Retinal pigment epithelial cell (primary cell): ENCODE measurements at regions not wholly inside any gene's neighbourhood (a gene's known extent, or its start where the extent isn't known, plus 50 kb on each side); places are given as distances from the start of the nearest gene placed in this dataset.

Source experiments
- DNase-seq: peaks from one replicate; pipeline ENCODE4 v3.0.0-alpha.2; 2010; ENCODE audit warnings: low read depth
- H3K4me3 ChIP-seq: 2 replicates; pipeline ENCODE4 v1.5.1; 2011; ENCODE audit warnings: mild to moderate bottlenecking, low read length, control low read depth, moderate library complexity
- TF ChIP-seq, protein P1 (sequence below): conservative IDR thresholded peaks from 2 replicates; pipeline ENCODE4 v1.5.1; 2011; ENCODE audit warnings: low read depth, low read length, control low read depth, inconsistent platforms

DNA sequence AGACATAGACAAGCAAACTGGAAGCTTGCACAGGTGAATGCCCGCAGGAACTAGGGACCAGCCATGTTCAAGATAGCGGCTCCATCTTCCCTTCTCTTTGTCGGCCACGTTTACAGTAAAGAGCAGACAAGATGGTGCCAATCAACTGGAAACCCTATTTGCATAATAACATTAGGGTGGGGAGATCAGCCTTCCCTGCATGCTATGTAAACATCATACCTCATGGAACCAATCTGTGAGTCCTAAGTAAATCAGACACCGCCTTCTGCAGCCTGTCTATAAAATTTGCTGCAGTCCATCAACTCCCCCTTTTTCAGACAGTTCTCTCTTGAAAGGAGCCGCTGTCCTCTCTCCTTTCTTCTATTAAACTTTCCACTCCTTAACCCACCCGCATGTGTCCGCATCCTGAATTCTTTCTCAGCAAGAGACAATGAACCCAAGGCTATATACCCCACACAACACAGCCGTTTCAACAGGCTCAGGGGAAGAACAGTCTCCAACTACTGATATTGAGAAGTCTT, 384.4 kb downstream of the EIPR1 start:
- TF ChIP-seq, protein P1, sequence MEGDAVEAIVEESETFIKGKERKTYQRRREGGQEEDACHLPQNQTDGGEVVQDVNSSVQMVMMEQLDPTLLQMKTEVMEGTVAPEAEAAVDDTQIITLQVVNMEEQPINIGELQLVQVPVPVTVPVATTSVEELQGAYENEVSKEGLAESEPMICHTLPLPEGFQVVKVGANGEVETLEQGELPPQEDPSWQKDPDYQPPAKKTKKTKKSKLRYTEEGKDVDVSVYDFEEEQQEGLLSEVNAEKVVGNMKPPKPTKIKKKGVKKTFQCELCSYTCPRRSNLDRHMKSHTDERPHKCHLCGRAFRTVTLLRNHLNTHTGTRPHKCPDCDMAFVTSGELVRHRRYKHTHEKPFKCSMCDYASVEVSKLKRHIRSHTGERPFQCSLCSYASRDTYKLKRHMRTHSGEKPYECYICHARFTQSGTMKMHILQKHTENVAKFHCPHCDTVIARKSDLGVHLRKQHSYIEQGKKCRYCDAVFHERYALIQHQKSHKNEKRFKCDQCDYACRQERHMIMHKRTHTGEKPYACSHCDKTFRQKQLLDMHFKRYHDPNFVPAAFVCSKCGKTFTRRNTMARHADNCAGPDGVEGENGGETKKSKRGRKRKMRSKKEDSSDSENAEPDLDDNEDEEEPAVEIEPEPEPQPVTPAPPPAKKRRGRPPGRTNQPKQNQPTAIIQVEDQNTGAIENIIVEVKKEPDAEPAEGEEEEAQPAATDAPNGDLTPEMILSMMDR: no peak
- no peak for DNase-seq
- no peak overlapping the region for H3K4me3 ChIP-seq

DNA sequence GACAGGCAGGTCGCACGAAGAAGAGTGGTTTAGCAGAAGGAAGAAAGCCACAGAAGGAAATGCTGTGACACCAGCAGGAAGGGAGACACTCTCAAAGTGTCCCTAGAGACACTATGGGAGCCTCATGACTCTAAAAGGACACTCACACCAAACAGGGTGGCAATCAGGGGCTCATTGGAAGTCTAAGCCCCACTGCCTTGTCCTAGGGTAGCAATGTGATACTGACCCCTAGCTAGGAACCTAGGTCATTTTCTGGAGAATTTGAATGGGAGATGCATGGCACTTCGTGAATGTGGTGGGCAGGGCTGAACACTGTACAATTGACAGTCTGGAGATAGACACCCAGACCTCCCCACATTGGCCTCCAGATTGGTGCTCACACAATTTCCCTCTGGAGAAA, 385.0 kb downstream of the EIPR1 start:
- DNase-seq: no peak

DNA sequence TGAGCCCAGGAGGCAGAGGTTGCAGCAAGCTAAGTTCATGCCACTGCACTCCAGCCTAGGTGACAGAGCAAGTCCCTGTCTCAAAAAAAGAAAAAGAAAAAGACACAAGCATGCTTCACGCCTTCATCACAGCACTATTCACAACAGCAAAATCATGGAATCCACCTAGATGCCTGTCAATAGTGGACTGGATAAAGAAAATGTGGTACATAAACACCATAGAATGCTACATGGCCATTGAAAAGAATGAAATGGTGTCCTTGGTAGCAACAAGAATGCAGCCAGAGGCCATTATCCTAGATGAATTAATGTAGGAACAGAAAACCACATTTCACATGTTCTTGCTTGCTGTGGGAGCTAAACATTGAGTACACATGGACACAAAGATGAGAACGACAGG, 392.6 kb downstream of the EIPR1 start:
- TF ChIP-seq, protein P1: no peak
- no peak overlapping the region for H3K4me3 ChIP-seq
- no peak for DNase-seq

More for the DNA sequence above, 385.0 kb downstream of the EIPR1 start:
- TF ChIP-seq, protein P1: no peak
- H3K4me3 ChIP-seq: no peak overlapping the region

DNA sequence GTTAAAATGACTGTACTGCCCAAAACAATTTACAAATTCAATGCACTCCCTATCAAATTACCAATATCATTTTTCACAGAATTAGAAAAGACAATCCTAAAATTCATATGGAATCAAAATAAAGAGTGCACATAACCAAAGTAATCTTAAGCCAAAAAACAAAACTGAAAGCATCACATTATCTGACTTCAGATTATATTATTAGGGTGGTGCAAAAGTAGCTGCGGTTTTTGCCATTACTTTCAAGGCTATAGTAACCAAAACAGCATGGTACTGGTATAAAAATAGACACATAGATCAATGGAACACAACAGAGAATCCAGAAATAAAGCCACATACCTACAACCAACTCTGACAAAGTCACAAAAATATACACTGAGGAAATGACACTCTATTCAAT, 396.6 kb downstream of the EIPR1 start:
- TF ChIP-seq, protein P1: no peak

DNA sequence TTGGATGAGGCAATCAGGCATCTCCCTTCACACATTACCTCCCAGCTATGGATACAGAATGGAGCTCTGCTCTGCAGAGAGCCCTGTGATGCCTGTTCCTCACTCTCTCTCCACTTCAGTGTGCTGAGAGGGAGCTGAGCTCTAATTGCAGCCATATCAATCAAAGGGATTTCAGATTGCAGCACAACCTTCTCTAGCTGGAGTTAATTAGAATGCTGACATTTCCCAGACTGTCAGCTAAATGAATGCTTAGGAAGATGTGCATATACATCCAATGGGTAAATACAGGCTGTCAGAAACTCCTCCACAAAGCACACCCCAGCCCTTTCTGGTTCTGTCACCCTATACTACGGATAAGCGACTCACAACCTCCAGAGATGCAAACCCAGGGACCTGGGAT, 402.6 kb downstream of the EIPR1 start:
- TF ChIP-seq, protein P1: no peak
- DNase-seq: no peak
- no peak overlapping the region for H3K4me3 ChIP-seq

More for the DNA sequence above, 396.6 kb downstream of the EIPR1 start:
- DNase-seq: no peak
- H3K4me3 ChIP-seq: no peak overlapping the region

DNA sequence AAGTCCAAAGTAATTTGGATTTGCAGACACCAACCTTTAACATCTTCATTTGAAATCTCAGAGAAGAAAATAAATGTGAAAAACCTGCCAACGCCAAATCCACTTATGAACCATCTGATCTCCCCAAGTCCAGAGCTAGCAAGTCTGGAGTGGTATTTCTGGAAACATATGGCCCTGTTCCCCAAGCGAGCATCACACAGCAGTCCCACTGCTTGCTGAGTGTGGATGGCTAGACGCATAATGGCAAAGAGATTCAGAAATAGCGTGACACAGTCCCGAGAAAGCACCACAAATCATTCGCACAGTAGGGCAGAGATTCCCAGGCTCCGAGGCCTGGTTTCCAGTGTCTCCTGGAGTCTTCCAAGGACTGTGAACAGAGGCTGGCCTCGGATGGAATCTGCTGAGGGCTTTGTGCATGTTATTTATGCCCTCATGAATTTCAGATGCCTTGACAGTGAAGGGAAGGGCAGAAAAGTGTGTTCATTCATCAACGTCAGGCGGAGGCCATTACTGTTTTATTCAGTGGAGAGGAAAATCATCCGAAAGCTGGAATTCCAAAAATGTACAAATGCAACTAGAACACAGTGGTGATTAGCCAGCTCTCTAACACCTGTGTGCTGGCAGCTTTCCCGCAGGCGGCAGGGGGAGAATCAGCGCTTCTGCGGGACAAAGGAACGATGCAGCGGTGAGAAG, 417.0 kb downstream of the EIPR1 start:
- TF ChIP-seq, protein P1: no peak
- H3K4me3 ChIP-seq: no peak overlapping the region
- no peak for DNase-seq

DNA sequence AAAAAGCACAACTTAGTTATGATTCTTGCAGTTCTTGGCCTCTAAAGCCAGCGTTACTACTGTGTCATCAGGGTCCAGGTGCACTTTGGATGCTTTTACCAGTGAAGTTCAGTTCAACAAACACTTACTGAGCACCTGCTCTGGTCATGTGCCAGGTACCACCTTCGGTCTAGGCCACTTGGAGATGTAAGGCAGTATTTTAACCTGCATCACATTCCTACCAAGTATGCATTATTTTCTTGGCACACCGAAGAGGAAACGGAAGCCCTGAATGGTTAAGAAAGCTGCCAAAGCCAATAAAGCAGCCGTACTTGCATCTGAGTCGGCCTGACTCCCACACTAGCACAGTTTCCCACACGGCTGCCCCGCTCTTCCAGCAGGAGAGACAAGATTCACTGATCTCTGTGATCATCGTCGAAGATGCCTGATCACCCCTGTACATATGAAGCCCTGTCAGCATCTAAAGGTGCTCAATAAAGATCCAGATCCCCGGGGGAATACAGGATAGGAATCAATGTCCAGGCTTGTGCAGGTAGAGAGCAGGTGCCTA, 427.1 kb downstream of the EIPR1 start:
- DNase-seq: no peak
- TF ChIP-seq, protein P1: no peak

More for the DNA sequence above, 427.1 kb downstream of the EIPR1 start:
- H3K4me3 ChIP-seq: no peak overlapping the region
